PC-9 (cell line): ENCODE measurements at regions not wholly inside any gene's neighbourhood (a gene's known extent, or its start where the extent isn't known, plus 50 kb on each side); places are given as distances from the start of the nearest gene placed in this dataset.

Experiments used
- CTCF ChIP-seq: fragments of 200-600 bp; sonication (generic); conservative IDR thresholded peaks from 2 replicates; pipeline ENCODE4 v1.6.1; 2017; ENCODE audit warnings: mixed run types, antibody characterized with exemption, mild to moderate bottlenecking, moderate library complexity
- EZH2 ChIP-seq: fragments of 200-600 bp; sonication (generic); IDR thresholded peaks from 2 replicates; pipeline ENCODE4 v1.8.0; 2017; ENCODE audit warnings: antibody characterized with exemption, low read depth

GRCh38 chr4:189784651-189785050, 156.0 kb upstream of the FRG1 start:
- TF ChIP-seq CTCF (no peak), EZH2 (no peak)
